GM23338 (cell line): ENCODE measurements at regions not wholly inside any gene's neighbourhood (a gene's known extent, or its start where the extent isn't known, plus 50 kb on each side); places are given as distances from the start of the nearest gene placed in this dataset.

Source experiments
- ATAC-seq: fragments of 200-7000 bp; cut with Tn5 transposase; 3 replicates; pipeline ENCODE4 v1.9.1; 2020
- DNase-seq: peaks from one replicate; pipeline ENCODE4 v3.0.0-alpha.2; 2015; ENCODE audit warnings: low spot score
- H2AFZ ChIP-seq: fragments of 200-600 bp; sonication (generic); 2 replicates; pipeline ENCODE4 v1.8.0; 2016; ENCODE audit warnings: antibody characterized with exemption, mild to moderate bottlenecking, moderate library complexity
- H3F3A ChIP-seq: fragments of 200-600 bp; sonication (generic); replicated peaks from 2 replicates; pipeline ENCODE4 v1.8.0; 2017; ENCODE audit warnings: antibody characterized with exemption, mixed run types, low read depth
- H3K27ac ChIP-seq: fragments of 200-600 bp; sonication (generic); 2 replicates; pipeline ENCODE4 v1.6.1; 2016; ENCODE audit warnings: low read depth
- H3K27me3 ChIP-seq: fragments of 200-600 bp; sonication (generic); 2 replicates; pipeline ENCODE4 v1.8.0; 2016; ENCODE audit warnings: mild to moderate bottlenecking, mixed run types, moderate library complexity; ENCODE audit not compliant: insufficient read depth
- H3K36me3 ChIP-seq: fragments of 200-600 bp; sonication (generic); 2 replicates; pipeline ENCODE4 v1.8.0; 2016; ENCODE audit warnings: mild to moderate bottlenecking; ENCODE audit not compliant: insufficient read depth
- H3K4me1 ChIP-seq: fragments of 200-600 bp; sonication (generic); 2 replicates; pipeline ENCODE4 v1.8.0; 2016; ENCODE audit warnings: mild to moderate bottlenecking, moderate library complexity; ENCODE audit not compliant: insufficient read depth
- H3K4me2 ChIP-seq: fragments of 200-600 bp; sonication (generic); 2 replicates; pipeline ENCODE4 v1.7.1; 2017; ENCODE audit warnings: mixed run types
- H3K4me3 ChIP-seq: fragments of 200-600 bp; sonication (generic); 2 replicates; pipeline ENCODE4 v1.6.1; 2016; ENCODE audit warnings: mixed run types
- H3K79me2 ChIP-seq: fragments of 200-600 bp; sonication (generic); replicated peaks from 2 replicates; pipeline ENCODE4 v1.8.0; 2017; ENCODE audit warnings: mild to moderate bottlenecking; ENCODE audit not compliant: insufficient read depth
- H3K9me2 ChIP-seq: fragments of 200-600 bp; sonication (generic); 2 replicates; pipeline ENCODE4 v1.8.0; 2017; ENCODE audit not compliant: insufficient read depth
- H4K20me1 ChIP-seq: fragments of 200-600 bp; sonication (generic); replicated peaks from 2 replicates; pipeline ENCODE4 v1.8.0; 2017; ENCODE audit warnings: mild to moderate bottlenecking; ENCODE audit not compliant: insufficient read depth
- H3K27ac Mint-ChIP-seq: 2 replicates; pipeline ENCODE4 v1.8.0; 2020; ENCODE audit warnings: inconsistent platforms, mild to moderate bottlenecking, moderate library complexity, mixed read lengths
- H3K27me3 Mint-ChIP-seq: 3 replicates; pipeline ENCODE4 v1.8.0; 2022; ENCODE audit warnings: low read depth, mild to moderate bottlenecking, moderate library complexity, mixed read lengths, inconsistent platforms; ENCODE audit not compliant: insufficient read depth, poor library complexity
- H3K36me3 Mint-ChIP-seq: 3 replicates; pipeline ENCODE4 v1.8.0; 2021; ENCODE audit warnings: low read depth, mild to moderate bottlenecking, inconsistent platforms, moderate library complexity, mixed read lengths
- H3K4me1 Mint-ChIP-seq: 3 replicates; pipeline ENCODE4 v1.8.0; 2020; ENCODE audit warnings: mild to moderate bottlenecking, inconsistent platforms, mixed read lengths
- H3K4me3 Mint-ChIP-seq: 3 replicates; pipeline ENCODE4 v1.8.0; 2021; ENCODE audit warnings: moderate library complexity, mild to moderate bottlenecking, inconsistent platforms, mixed read lengths
- H3K9me3 Mint-ChIP-seq: 3 replicates; pipeline ENCODE4 v1.8.0; 2020; ENCODE audit warnings: moderate library complexity, mild to moderate bottlenecking, inconsistent platforms, mixed read lengths
- CREB1 ChIP-seq: fragments of 250-450 bp; sonication (Bioruptor Pico); IDR thresholded peaks from 2 replicates; pipeline ENCODE4 v1.5.0; 2020; ENCODE audit warnings: low read depth, mild to moderate bottlenecking, moderate library complexity
- CTCF ChIP-seq, 2 experiments: fragments of 200-600 bp in 1 of 2; sonication (generic) in 1 of 2; conservative IDR thresholded peaks; 2 replicates each; pipeline versions ENCODE4 v1.5.1 to v1.6.1; 2016 to 2017; ENCODE audit warnings: antibody characterized with exemption in 2 of 2, low read depth in 2 of 2, mild to moderate bottlenecking in 2 of 2, moderate library complexity in 1 of 2
- ETS1 ChIP-seq: IDR thresholded peaks from 2 replicates; pipeline ENCODE4 v1.6.1; 2016; ENCODE audit warnings: antibody characterized with exemption
- EZH2phosphoT487 ChIP-seq: fragments of 200-600 bp; sonication (generic); IDR thresholded peaks from one replicate; pipeline ENCODE4 v1.8.1; 2018; ENCODE audit warnings: antibody characterized with exemption; ENCODE audit not compliant: unreplicated experiment
- JUNB ChIP-seq: IDR thresholded peaks from one replicate; pipeline ENCODE4 v1.6.1; 2016; ENCODE audit warnings: antibody characterized with exemption; ENCODE audit not compliant: unreplicated experiment
- POLR2AphosphoS5 ChIP-seq: IDR thresholded peaks from 2 replicates; pipeline ENCODE4 v1.6.1; 2016; ENCODE audit warnings: antibody characterized with exemption, low read depth
- STAT1 ChIP-seq: IDR thresholded peaks from one replicate; pipeline ENCODE4 v1.6.1; 2016; ENCODE audit warnings: antibody characterized with exemption; ENCODE audit not compliant: unreplicated experiment
- ZNF114 ChIP-seq: fragments of 250-450 bp; sonication (Bioruptor Pico); IDR thresholded peaks from 2 replicates; pipeline ENCODE4 v1.5.0; 2020; ENCODE audit warnings: mild to moderate bottlenecking, moderate library complexity
- ZNF331 ChIP-seq: fragments of 250-450 bp; sonication (Bioruptor Pico); IDR thresholded peaks from 2 replicates; pipeline ENCODE4 v1.5.0; 2020; ENCODE audit warnings: low read depth, mild to moderate bottlenecking, moderate library complexity

- no peak overlapping the region for H3K27ac Mint-ChIP-seq
- Histone ChIP-seq H3F3A (0 out of 2 replicates have a peak, but pooled peaks cover 3% of the 10 kb centered on the region), H3K27ac (no peak overlapping the region), H3K4me2 (no peak overlapping the region), H3K4me1 (peaks cover 7% of the 10 kb centered on the region), H4K20me1 (no peaks in the 10 kb centered on the region), H3K36me3 (no peaks in the 10 kb centered on the region), H3K9me2 (no peaks in the 10 kb centered on the region; the same call in 1 of the 2 replicates), H3K4me3 (no peak overlapping the region), H3K79me2 (no peaks in the 10 kb centered on the region), H2AFZ (no peak overlapping the region), H3K27me3 (peaks cover 30% of the 10 kb centered on the region)
- TF ChIP-seq ETS1 (no peak), EZH2phosphoT487 (no peak), STAT1 (no peak), CREB1 (CRISPR knock-in tag) (no peak), JUNB (no peak), CTCF (conservative IDR thresholded peaks at IDR 0.05; ENCODE audit: low read depth in 2 of 2) (peak in 1 of 2 experiments; percentile 49; a peak in 3 of 4 replicates), POLR2AphosphoS5 (no peak)
- H3K4me3 Mint-ChIP-seq, result no peak overlapping the region
- peaks cover 10% of the 10 kb centered on the region for H3K9me3 Mint-ChIP-seq
- ATAC-seq, result no peak
- peaks cover 19% of the 10 kb centered on the region for H3K27me3 Mint-ChIP-seq
- H3K4me1 Mint-ChIP-seq, result peaks cover 16% of the 10 kb centered on the region
- 0 out of 3 replicates have a peak, but pooled peaks cover 3% of the 10 kb centered on the region for H3K36me3 Mint-ChIP-seq
- DNase-seq, result no peak
These were observed 76.2 kb downstream of the CHRNA1 start for GRCh38 chr2:174688079-174688478.

GRCh38 chr2:174686430-174686829 is 77.8 kb downstream of the CHRNA1 start:
- Mint-ChIP-seq H3K9me3 (peaks cover 2% of the 10 kb centered on the region; the same call in 2 of the 3 replicates), H3K4me3 (no peak overlapping the region), H3K27me3 (peaks cover 26% of the 10 kb centered on the region), H3K36me3 (0 out of 3 replicates have a peak, but pooled peaks cover 3% of the 10 kb centered on the region), H3K4me1 (peaks cover 19% of the 10 kb centered on the region), H3K27ac (no peak overlapping the region)
- Histone ChIP-seq H3K4me2 (no peak overlapping the region), H3K27ac (no peak overlapping the region), H4K20me1 (no peaks in the 10 kb centered on the region; the same call in 1 of the 2 replicates), H3K79me2 (no peaks in the 10 kb centered on the region), H3K9me2 (no peaks in the 10 kb centered on the region; the same call in 1 of the 2 replicates), H3K4me3 (no peak overlapping the region), H3F3A (0 out of 2 replicates have a peak, but pooled peaks cover 3% of the 10 kb centered on the region), H3K36me3 (no peaks in the 10 kb centered on the region), H3K4me1 (peaks cover 10% of the 10 kb centered on the region), H3K27me3 (peaks cover 44% of the 10 kb centered on the region), H2AFZ (no peak overlapping the region)
- DNase-seq, result no peak
- no peak for ATAC-seq
- TF ChIP-seq ZNF114 (CRISPR knock-in tag), result no peak
- TF ChIP-seq ZNF331 (CRISPR knock-in tag), result no peak
- no peak for TF ChIP-seq POLR2AphosphoS5
